GM19043 (cell line): ENCODE measurements at regions not wholly inside any gene's neighbourhood (a gene's known extent, or its start where the extent isn't known, plus 50 kb on each side); places are given as distances from the start of the nearest gene placed in this dataset.

ENCODE experiments used
- ATAC-seq: cut with Tn5 transposase; IDR thresholded peaks from one replicate; pipeline ENCODE4 v1.9.1; 2021; ENCODE audit warnings: low read depth; ENCODE audit not compliant: unreplicated experiment

GRCh38 chr13:65909501-65909900 is 1320.6 kb downstream of the PCDH9 start:
- no peak for ATAC-seq

GRCh38 chr13:65907666-65908525 is 1322.2 kb downstream of the PCDH9 start:
- ATAC-seq = no peak

- ATAC-seq = no peak
These were observed 1328.4 kb downstream of the PCDH9 start for GRCh38 chr13:65901723-65902122.

- ATAC-seq = no peak
These were observed 1336.1 kb downstream of the PCDH9 start for GRCh38 chr13:65894049-65894448.

- no peak for ATAC-seq
These were observed 1337.3 kb downstream of the PCDH9 start for GRCh38 chr13:65892859-65893258.

GRCh38 chr13:65889368-65889767 is 1340.8 kb downstream of the PCDH9 start:
- ATAC-seq = no peak

- ATAC-seq = no peak
These were observed 1347.3 kb downstream of the PCDH9 start for GRCh38 chr13:65882810-65883209.

- ATAC-seq = no peak
These were observed 1348.5 kb downstream of the PCDH9 start for GRCh38 chr13:65881561-65882155.

- ATAC-seq = no peak
These were observed 1355.1 kb downstream of the PCDH9 start for GRCh38 chr13:65875031-65875430.

GRCh38 chr13:65872448-65872847 is 1357.7 kb downstream of the PCDH9 start:
- ATAC-seq = no peak

GRCh38 chr13:65868884-65869283 is 1361.3 kb downstream of the PCDH9 start:
- no peak for ATAC-seq

GRCh38 chr13:65868099-65868498 is 1362.0 kb downstream of the PCDH9 start:
- no peak for ATAC-seq

GRCh38 chr13:65866138-65866537 is 1364.0 kb downstream of the PCDH9 start:
- ATAC-seq = no peak

GRCh38 chr13:65865206-65865605 is 1364.9 kb downstream of the PCDH9 start:
- ATAC-seq = no peak

GRCh38 chr13:65864039-65864438 is 1366.1 kb downstream of the PCDH9 start:
- no peak for ATAC-seq

GRCh38 chr13:65860306-65860705 is 1369.8 kb downstream of the PCDH9 start:
- ATAC-seq = no peak

- no peak for ATAC-seq
These were observed 1372.1 kb downstream of the PCDH9 start for GRCh38 chr13:65857942-65858565.

- no peak for ATAC-seq
These were observed 1373.7 kb downstream of the PCDH9 start for GRCh38 chr13:65856431-65856830.

GRCh38 chr13:65855242-65855805 is 1374.8 kb downstream of the PCDH9 start:
- ATAC-seq = no peak

- no peak for ATAC-seq
These were observed 1375.7 kb downstream of the PCDH9 start for GRCh38 chr13:65854431-65854830.

- no peak for ATAC-seq
These were observed 1385.8 kb downstream of the PCDH9 start for GRCh38 chr13:65844266-65844841.
